ENCODE measurements at regions not wholly inside any gene's neighbourhood (a gene's known extent, or its start where the extent isn't known, plus 50 kb on each side); places are given as distances from the start of the nearest gene placed in this dataset.

DNA sequence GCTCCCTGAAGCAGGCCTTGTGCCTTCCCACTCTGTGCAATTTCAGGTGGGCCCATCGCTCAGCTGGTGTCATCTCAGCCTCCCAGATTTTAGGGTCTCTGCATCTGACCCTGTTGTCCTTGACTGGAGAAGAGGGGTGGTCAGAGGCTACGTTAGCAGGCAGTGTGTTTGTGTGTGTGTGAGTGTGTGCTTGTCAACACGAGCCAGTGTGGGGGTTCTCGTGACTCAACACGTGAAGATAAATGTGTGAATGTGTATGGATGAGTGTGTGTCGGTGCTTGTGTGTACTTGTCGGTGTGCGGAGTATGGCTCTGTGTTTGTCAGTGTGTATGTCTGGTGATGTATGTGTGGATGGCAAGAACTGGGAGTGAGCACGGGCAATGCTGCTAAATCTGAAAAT is 142.6 kb upstream of the KLF4 start:
- TF ChIP-seq, protein P1, sequence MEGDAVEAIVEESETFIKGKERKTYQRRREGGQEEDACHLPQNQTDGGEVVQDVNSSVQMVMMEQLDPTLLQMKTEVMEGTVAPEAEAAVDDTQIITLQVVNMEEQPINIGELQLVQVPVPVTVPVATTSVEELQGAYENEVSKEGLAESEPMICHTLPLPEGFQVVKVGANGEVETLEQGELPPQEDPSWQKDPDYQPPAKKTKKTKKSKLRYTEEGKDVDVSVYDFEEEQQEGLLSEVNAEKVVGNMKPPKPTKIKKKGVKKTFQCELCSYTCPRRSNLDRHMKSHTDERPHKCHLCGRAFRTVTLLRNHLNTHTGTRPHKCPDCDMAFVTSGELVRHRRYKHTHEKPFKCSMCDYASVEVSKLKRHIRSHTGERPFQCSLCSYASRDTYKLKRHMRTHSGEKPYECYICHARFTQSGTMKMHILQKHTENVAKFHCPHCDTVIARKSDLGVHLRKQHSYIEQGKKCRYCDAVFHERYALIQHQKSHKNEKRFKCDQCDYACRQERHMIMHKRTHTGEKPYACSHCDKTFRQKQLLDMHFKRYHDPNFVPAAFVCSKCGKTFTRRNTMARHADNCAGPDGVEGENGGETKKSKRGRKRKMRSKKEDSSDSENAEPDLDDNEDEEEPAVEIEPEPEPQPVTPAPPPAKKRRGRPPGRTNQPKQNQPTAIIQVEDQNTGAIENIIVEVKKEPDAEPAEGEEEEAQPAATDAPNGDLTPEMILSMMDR (IDR thresholded peaks at IDR 0.05): no peak
- no peak for TF ChIP-seq POLR2A (IDR thresholded peaks at IDR 0.05)
